ENCODE measurements at regions not wholly inside any gene's neighbourhood (a gene's known extent, or its start where the extent isn't known, plus 50 kb on each side); places are given as distances from the start of the nearest gene placed in this dataset.

- TF ChIP-seq EGR1 (IDR thresholded peaks at IDR 0.05; ENCODE audit: low read depth in 2 of 2) (no peak), CTCF (IDR thresholded peaks at IDR 0.05; ENCODE audit: low read depth, low read length, missing input control) (no peak), JUND (IDR thresholded peaks at IDR 0.05) (no peak), ZBTB33 (IDR thresholded peaks at IDR 0.05) (no peak), RAD21 (IDR thresholded peaks at IDR 0.05) (no peak), REST (IDR thresholded peaks at IDR 0.05) (no peak), SP1 (IDR thresholded peaks at IDR 0.05) (no peak), GABPA (IDR thresholded peaks at IDR 0.05 in 1 of 2, conservative IDR thresholded peaks at IDR 0.05 in 1 of 2) (no peak), TAF1 (conservative IDR thresholded peaks at IDR 0.05) (no peak), FOXA1 (IDR thresholded peaks at IDR 0.05) (no peak), RXRA (IDR thresholded peaks at IDR 0.05) (no peak), MAX (IDR thresholded peaks at IDR 0.05) (no peak), YY1 (IDR thresholded peaks at IDR 0.05) (no peak), ATF3 (IDR thresholded peaks at IDR 0.05) (no peak)
Observed at GRCh38 chr3:109772520-109772919, 435.2 kb upstream of the DPPA4 start.
